ENCODE measurements at regions not wholly inside any gene's neighbourhood (a gene's known extent, or its start where the extent isn't known, plus 50 kb on each side); places are given as distances from the start of the nearest gene placed in this dataset.

DNA sequence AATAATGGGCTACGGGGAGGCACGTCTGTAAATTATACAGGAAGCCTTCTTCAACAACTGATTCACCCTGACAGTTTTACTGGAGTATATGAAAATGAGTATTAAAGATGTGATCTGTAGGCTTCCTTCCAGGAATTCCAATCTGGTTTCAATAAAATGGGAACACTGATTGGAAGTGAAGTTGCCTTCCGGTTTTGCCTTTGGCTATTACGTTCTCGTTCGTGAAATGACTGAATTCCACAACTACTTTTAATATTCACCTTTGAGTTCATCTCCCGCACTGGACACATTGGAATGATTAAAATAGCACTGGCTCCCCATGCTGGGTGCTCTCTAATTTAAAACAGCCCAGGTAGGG is 350.1 kb upstream of the MKI67 start:
- intact Hi-C loops (cut with DNase I) = no loop called here
- H3K4me3 ChIP-seq = no peak overlapping the region
- DNase-seq = no peak
- TF ChIP-seq, protein P1, sequence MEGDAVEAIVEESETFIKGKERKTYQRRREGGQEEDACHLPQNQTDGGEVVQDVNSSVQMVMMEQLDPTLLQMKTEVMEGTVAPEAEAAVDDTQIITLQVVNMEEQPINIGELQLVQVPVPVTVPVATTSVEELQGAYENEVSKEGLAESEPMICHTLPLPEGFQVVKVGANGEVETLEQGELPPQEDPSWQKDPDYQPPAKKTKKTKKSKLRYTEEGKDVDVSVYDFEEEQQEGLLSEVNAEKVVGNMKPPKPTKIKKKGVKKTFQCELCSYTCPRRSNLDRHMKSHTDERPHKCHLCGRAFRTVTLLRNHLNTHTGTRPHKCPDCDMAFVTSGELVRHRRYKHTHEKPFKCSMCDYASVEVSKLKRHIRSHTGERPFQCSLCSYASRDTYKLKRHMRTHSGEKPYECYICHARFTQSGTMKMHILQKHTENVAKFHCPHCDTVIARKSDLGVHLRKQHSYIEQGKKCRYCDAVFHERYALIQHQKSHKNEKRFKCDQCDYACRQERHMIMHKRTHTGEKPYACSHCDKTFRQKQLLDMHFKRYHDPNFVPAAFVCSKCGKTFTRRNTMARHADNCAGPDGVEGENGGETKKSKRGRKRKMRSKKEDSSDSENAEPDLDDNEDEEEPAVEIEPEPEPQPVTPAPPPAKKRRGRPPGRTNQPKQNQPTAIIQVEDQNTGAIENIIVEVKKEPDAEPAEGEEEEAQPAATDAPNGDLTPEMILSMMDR (IDR thresholded peaks at IDR 0.05) = no peak
- TF ChIP-seq POLR2A (IDR thresholded peaks at IDR 0.05) = no peak
- H3K9me3 ChIP-seq = no peaks in the 10 kb centered on the region
- no peak for ATAC-seq
- WGBS, 4 donors = 75 to 80% (median 79%) methylated on average over 7 of the region's 7 CpGs
- no peaks in the 10 kb centered on the region for H3K4me1 ChIP-seq
- H3K36me3 ChIP-seq = no peaks in the 10 kb centered on the region
- H3K27me3 ChIP-seq = peaks cover 0 to 22% (median 0%) of the 10 kb centered on the region in 9 donors
- no peak overlapping the region for H3K27ac ChIP-seq

DNA sequence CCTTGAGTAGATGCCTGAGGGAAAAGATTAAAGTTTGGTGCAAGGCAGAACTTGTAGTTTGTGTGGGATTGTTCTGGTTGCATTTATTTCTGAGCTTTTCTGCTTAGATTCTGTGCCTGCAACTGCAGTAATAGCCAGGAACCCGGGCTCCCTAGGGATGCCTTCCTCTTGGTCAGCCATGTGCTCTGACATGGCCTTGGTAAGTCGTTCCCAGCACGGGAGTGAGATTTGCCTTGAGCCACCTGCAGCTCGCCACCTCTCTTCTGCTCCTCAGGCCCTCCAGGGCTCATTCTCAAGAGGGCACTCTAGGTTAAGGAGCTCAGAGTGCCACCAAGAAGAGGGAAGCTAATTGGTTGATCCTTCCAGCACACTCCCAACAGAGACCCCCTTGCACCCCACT is 350.6 kb upstream of the MKI67 start:
- no peak for ATAC-seq
- 50 to 55% (median 54%) methylated on average over 4 of the region's 4 CpGs for WGBS, 4 donors
- intact Hi-C loops (cut with DNase I) = no loop called here
- Histone ChIP-seq H3K4me3 (no peak overlapping the region), H3K36me3 (no peaks in the 10 kb centered on the region), H3K9me3 (no peaks in the 10 kb centered on the region), H3K27me3 (peaks cover 0 to 22% (median 0%) of the 10 kb centered on the region in 9 donors), H3K4me1 (no peaks in the 10 kb centered on the region), H3K27ac (no peak overlapping the region)
- TF ChIP-seq, protein P1 (IDR thresholded peaks at IDR 0.05) = no peak
- no peak for TF ChIP-seq POLR2A (IDR thresholded peaks at IDR 0.05)
- no peak for DNase-seq

DNA sequence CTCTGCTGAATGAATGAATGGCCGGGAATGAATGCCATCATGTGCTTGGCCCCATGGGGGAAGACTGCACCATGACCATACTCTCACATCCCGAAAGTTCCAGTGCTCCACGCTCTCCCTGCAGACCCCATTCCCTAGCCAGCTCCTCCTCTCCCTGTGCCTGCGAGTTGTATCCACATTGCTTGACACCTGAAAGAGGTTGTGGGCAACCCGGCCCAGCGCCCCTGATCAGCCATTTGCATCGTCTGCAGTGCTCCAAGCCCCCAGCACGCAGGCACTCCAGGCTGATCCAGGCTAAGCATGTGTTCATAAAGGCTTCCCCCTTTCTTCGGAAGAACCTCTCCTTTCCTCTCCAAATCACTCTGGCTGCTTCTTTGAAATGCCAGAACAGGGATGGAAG is 354.4 kb upstream of the MKI67 start:
- Histone ChIP-seq H3K4me1 (no peaks in the 10 kb centered on the region), H3K9me3 (peaks cover 0 to 3% (median 0%) of the 10 kb centered on the region in 12 donors), H3K36me3 (no peaks in the 10 kb centered on the region), H3K27me3 (peaks cover 0 to 15% (median 0%) of the 10 kb centered on the region in 9 donors), H3K4me3 (no peak overlapping the region), H3K27ac (no peak overlapping the region)
- ATAC-seq = no peak
- intact Hi-C loops (cut with DNase I) = no loop called here
- DNase-seq = no peak
- TF ChIP-seq, protein P1 (IDR thresholded peaks at IDR 0.05) = no peak
- no peak for TF ChIP-seq POLR2A (IDR thresholded peaks at IDR 0.05)
- 69 to 73% (median 70%) methylated on average over 9 of the region's 9 CpGs for WGBS, 4 donors

DNA sequence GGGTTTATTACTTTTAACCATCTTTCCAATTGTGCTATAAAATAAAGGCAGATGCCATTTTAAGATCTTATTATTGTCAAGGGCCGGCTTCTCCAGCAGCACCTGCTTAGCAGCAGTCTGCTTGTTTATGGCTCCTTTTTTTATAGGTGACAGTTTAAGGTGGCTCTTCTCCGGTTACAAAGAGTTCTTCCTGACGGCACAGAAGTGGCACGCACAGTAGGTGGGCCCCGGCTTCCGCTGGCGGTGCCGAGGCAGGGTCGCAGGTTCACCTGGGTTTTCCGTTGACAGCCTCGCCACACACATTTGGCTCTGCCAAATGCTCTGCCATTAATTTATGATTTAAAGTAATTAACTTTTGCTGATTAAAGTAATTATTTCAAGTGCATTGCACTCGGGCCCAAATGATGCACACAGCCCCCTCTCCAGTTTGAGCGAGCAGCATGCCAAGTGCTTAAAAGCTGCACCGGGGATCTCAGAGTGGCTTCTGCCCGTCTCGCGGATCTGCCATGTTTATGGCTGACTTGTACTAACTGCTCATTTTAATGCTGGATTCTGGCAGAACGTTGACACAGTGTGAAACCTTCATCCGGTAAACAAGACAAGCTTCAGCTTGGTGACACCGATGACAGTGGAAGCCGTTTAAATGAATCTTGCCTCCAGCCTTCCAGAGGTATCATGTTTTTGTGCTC is 355.1 kb upstream of the MKI67 start:
- WGBS, 4 donors = 72 to 79% (median 73%) methylated on average over 21 of the region's 21 CpGs
- H3K9me3 ChIP-seq = peaks cover 0 to 3% (median 0%) of the 10 kb centered on the region in 12 donors
- H3K36me3 ChIP-seq = no peaks in the 10 kb centered on the region
- DNase-seq = no peak
- intact Hi-C loops (cut with DNase I) = no loop called here
- H3K4me3 ChIP-seq = no peak overlapping the region
- no peak overlapping the region for H3K27ac ChIP-seq
- H3K27me3 ChIP-seq = peaks cover 0 to 15% (median 0%) of the 10 kb centered on the region in 9 donors
- TF ChIP-seq, protein P1 (IDR thresholded peaks at IDR 0.05) = no peak
- TF ChIP-seq POLR2A (IDR thresholded peaks at IDR 0.05) = no peak
- no peak for ATAC-seq
- H3K4me1 ChIP-seq = no peaks in the 10 kb centered on the region
